ENCODE measurements at regions not wholly inside any gene's neighbourhood (a gene's known extent, or its start where the extent isn't known, plus 50 kb on each side); places are given as distances from the start of the nearest gene placed in this dataset.

DNA sequence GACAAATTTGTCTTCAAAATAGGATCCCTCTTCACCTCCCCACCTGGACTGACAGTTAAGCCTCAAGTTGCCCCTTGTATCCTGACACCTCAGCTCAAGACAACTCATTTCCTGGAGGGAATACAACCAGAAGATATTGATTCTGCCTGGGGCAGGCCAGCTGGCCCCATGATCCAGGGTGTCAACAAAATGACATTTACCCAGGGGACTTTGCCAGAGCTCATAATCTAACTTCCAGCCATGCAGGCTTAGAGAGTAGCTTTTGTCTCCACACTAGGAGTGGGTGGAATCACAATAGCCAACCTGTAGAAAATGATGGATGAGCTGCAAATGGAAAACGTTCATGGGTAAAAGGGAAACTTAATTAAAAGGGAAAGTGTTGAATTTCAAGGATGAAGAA lies 220.1 kb upstream of the DPP10 start:
- H3K27me3 ChIP-seq (ENCODE audit: control insufficient read depth in 4 of 4, insufficient read depth in 4 of 4, low read length in 3 of 4) = no peaks in the 10 kb centered on the region
- H3K9me3 ChIP-seq (ENCODE audit: control insufficient read depth in 4 of 4, low read length in 3 of 4) = no peaks in the 10 kb centered on the region
- TF ChIP-seq YY1 (IDR thresholded peaks at IDR 0.05) (no peak), JUND (IDR thresholded peaks at IDR 0.05) (no peak), FOXA1 (IDR thresholded peaks at IDR 0.05) (no peak), ZBTB33 (IDR thresholded peaks at IDR 0.05) (no peak), NR2F2 (IDR thresholded peaks at IDR 0.05) (no peak), RAD21 (IDR thresholded peaks at IDR 0.05) (no peak), SP1 (IDR thresholded peaks at IDR 0.05) (no peak)
- H3K36me3 ChIP-seq (ENCODE audit: control insufficient read depth in 4 of 4, insufficient read depth in 3 of 4, low read depth in 1 of 4, low read length in 3 of 4) = no peaks in the 10 kb centered on the region
- H3K4me3 ChIP-seq (ENCODE audit: low read depth in 1 of 3, low read length in 3 of 3) = no peak overlapping the region
- H3K27ac ChIP-seq (ENCODE audit: low read depth in 1 of 2, low read length in 2 of 2) = no peak overlapping the region
- H3K4me1 ChIP-seq (ENCODE audit: control insufficient read depth in 4 of 4, insufficient read depth in 4 of 4, low read length in 3 of 4) = no peaks in the 10 kb centered on the region
- no peak for DNase-seq (ENCODE audit: low spot score)
- H3K9ac ChIP-seq (ENCODE audit: low read depth in 1 of 2, low read length in 2 of 2) = no peak overlapping the region
- 18% methylated on average over 1 of the region's 1 CpG for WGBS

- DNase-seq (ENCODE audit: low spot score) = no peak
- no peak for TF ChIP-seq RXRA (IDR thresholded peaks at IDR 0.05)
- TF ChIP-seq NR2F2 (IDR thresholded peaks at IDR 0.05) = no peak
- no peak for TF ChIP-seq ZBTB33 (IDR thresholded peaks at IDR 0.05)
- no peak for TF ChIP-seq JUND (IDR thresholded peaks at IDR 0.05)
- no peak for TF ChIP-seq HNF4G (IDR thresholded peaks at IDR 0.05)
- no peak for TF ChIP-seq FOXA1 (IDR thresholded peaks at IDR 0.05)
These were observed 210.5 kb upstream of the DPP10 start for GRCh38 chr2:114231921-114232320.

DNA sequence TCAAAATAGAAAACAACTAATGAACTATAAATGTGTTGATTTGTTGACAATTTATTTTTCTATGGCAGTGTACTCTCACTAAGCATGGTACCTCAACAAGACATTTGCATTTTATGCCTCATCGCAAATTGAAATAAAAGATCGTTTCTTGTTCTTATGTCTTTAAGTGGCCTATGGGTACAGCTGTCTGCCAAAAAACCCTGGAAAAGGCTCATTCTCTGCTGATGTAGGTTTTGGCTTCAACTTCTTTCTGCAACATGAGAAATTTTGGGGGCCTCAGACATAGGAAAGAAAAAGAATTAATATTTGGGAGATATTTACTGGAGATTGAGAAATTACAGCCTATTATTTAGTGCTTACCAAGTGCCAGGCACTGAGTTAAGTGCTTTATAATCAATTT lies 205.1 kb upstream of the DPP10 start:
- H3K27ac ChIP-seq (ENCODE audit: low read depth in 1 of 2, low read length in 2 of 2) = no peak overlapping the region
- no peaks in the 10 kb centered on the region for H3K36me3 ChIP-seq (ENCODE audit: control insufficient read depth in 4 of 4, insufficient read depth in 3 of 4, low read depth in 1 of 4, low read length in 3 of 4)
- no peak overlapping the region for H3K9ac ChIP-seq (ENCODE audit: low read depth in 1 of 2, low read length in 2 of 2)
- WGBS = 94% methylated on average over 2 of the region's 2 CpGs
- H3K9me3 ChIP-seq (ENCODE audit: control insufficient read depth in 4 of 4, low read length in 3 of 4) = peaks cover 0 to 5% (median 1%) of the 10 kb centered on the region in 4 donors
- H3K27me3 ChIP-seq (ENCODE audit: control insufficient read depth in 4 of 4, insufficient read depth in 4 of 4, low read length in 3 of 4) = no peaks in the 10 kb centered on the region
- DNase-seq (ENCODE audit: low spot score) = no peak
- no peaks in the 10 kb centered on the region for H3K4me1 ChIP-seq (ENCODE audit: control insufficient read depth in 4 of 4, insufficient read depth in 4 of 4, low read length in 3 of 4)
- no peak overlapping the region for H3K4me3 ChIP-seq (ENCODE audit: low read depth in 1 of 3, low read length in 3 of 3)
- no peak for TF ChIP-seq TAF1 (conservative IDR thresholded peaks at IDR 0.05)
- no peak for TF ChIP-seq YY1 (IDR thresholded peaks at IDR 0.05)
- no peak for TF ChIP-seq REST (IDR thresholded peaks at IDR 0.05)
- TF ChIP-seq HNF4G (IDR thresholded peaks at IDR 0.05) = no peak
- no peak for TF ChIP-seq EGR1 (IDR thresholded peaks at IDR 0.05; ENCODE audit: low read depth in 2 of 2)
- no peak for TF ChIP-seq RAD21 (IDR thresholded peaks at IDR 0.05)
- TF ChIP-seq ZBTB33 (IDR thresholded peaks at IDR 0.05) = no peak
- no peak for TF ChIP-seq JUND (IDR thresholded peaks at IDR 0.05)
- no peak for TF ChIP-seq FOXA2 (IDR thresholded peaks at IDR 0.05)
- no peak for TF ChIP-seq SP1 (IDR thresholded peaks at IDR 0.05)
- no peak for TF ChIP-seq RXRA (IDR thresholded peaks at IDR 0.05)
- TF ChIP-seq CTCF (IDR thresholded peaks at IDR 0.05; ENCODE audit: low read depth, low read length, missing input control) = no peak
- no peak for TF ChIP-seq MAX (IDR thresholded peaks at IDR 0.05)
- no peak for TF ChIP-seq HNF4A (conservative IDR thresholded peaks at IDR 0.05)
- no peak for TF ChIP-seq FOXA1 (IDR thresholded peaks at IDR 0.05)

More at GRCh38 chr2:114231921-114232320, 210.5 kb upstream of the DPP10 start:
- H3K4me1 ChIP-seq (ENCODE audit: control insufficient read depth in 4 of 4, insufficient read depth in 4 of 4, low read length in 3 of 4) = no peaks in the 10 kb centered on the region
- H3K36me3 ChIP-seq (ENCODE audit: control insufficient read depth in 4 of 4, insufficient read depth in 3 of 4, low read depth in 1 of 4, low read length in 3 of 4) = no peaks in the 10 kb centered on the region
- peaks cover 0 to 5% (median 1%) of the 10 kb centered on the region in 4 donors for H3K9me3 ChIP-seq (ENCODE audit: control insufficient read depth in 4 of 4, low read length in 3 of 4)
- no peaks in the 10 kb centered on the region for H3K27me3 ChIP-seq (ENCODE audit: control insufficient read depth in 4 of 4, insufficient read depth in 4 of 4, low read length in 3 of 4)
- no peak overlapping the region for H3K4me3 ChIP-seq (ENCODE audit: low read depth in 1 of 3, low read length in 3 of 3)
- no peak overlapping the region for H3K27ac ChIP-seq (ENCODE audit: low read depth in 1 of 2, low read length in 2 of 2)
- no peak overlapping the region for H3K9ac ChIP-seq (ENCODE audit: low read depth in 1 of 2, low read length in 2 of 2)

Measured in liver (tissue), 8 donors.